NCI-H146 treated with DMSO at 0.1 percent for 48 hours (cell line): ENCODE measurements at regions not wholly inside any gene's neighbourhood (a gene's known extent, or its start where the extent isn't known, plus 50 kb on each side); places are given as distances from the start of the nearest gene placed in this dataset.
A peak's percentile ranks its signal among the peaks of the same experiment; 100 is the strongest.

Source experiments
- DNase-seq: peaks from one replicate; lab custom pipeline; 2025; ENCODE audit not compliant: unreplicated experiment; lab: John Stamatoyannopoulos, UW

- no peak for DNase-seq
Observed at GRCh38 chr17:34826332-34826731, 134.9 kb downstream of the CCT6B start.

DNA sequence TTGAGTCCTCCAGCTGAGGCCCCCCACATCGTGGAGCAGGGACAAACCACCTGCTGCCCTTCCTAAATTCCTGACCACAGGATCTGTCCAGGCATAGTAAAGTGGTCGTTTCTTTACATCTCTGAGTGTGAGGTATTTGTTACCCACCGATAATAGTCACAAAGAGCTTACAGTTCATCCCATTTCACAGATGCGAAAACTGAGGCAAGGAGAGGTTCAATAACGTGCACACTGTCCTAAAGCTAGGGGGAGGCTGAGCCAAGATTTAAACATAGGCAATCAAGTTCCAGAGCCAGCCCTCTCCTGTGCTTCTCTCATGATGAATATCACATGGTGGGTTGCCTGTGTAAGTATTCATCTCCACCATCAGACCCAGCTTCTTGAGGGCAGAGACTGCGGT is 135.4 kb downstream of the CCT6B start:
- no peak for DNase-seq

GRCh38 chr17:34825102-34825501 is 136.2 kb downstream of the CCT6B start:
- DNase-seq, result no peak

- no peak for DNase-seq
Observed at GRCh38 chr17:34823023-34823422, 138.2 kb downstream of the CCT6B start.

GRCh38 chr17:34822007-34822739 is 139.1 kb downstream of the CCT6B start:
- DNase-seq, result no peak

GRCh38 chr17:34820922-34821321 is 140.3 kb downstream of the CCT6B start:
- DNase-seq, result no peak

- DNase-seq, result no peak
Observed at GRCh38 chr17:34820248-34820801, 140.9 kb downstream of the CCT6B start.

DNA sequence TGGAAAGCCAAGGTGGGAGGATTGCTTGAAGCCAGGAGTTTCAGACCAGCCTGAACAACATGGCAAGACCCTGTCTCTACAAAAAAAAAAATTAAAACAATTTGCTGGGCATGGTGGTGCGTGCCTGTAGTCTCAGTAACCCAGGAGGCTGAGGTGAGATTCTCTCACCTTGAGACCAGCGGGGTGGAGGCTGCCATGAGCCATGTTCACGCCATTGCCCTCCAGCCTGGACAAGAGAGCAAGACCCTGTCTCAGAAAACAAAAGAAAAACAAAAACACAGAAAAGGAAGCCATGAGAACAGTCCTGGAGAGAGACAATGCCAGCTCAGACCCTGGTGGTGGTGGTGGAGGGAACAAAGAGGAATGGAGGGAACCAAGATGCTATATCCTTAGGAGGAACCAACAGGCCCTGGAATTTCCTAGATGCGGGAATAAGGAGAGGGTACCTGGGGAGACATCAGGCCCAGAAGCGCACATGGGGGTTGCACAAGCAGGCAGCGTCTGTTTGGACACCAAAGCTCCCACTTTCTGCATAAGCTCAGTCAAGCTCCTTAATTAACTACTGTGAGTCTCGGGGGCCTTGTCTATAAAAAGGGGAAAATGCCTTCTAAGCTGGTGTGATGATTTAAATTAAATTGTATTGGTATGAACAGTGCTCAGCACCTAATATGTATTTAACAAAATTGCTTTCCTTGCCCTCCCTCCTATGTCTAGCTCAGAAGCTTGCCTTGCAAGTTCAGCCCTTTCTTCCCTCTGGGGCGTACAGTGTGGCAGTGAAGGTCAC is 143.8 kb downstream of the CCT6B start:
- DNase-seq, result no peak

DNA sequence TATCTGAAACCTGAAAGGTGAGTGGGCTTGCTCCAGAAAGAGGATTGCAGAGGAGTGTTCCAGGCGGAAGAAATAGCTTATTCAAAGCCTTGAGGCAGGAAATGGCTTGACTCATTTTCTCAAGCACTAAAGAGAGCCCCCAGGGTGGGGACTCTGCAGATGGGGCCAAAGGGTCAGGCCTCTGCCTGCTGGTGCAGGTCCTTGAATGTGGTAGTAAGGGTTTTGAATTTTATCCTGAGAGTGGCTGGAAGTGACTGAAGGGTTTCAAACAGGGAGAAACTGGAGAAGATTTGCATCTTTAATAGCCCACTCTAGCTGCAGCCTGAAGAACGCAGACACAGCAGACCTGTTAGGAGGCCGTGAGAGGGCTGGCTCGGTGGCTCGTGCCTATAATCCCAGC is 144.4 kb downstream of the CCT6B start:
- no peak for DNase-seq

- DNase-seq, result no peak
Observed at GRCh38 chr17:34813290-34813689, 148.0 kb downstream of the CCT6B start.

GRCh38 chr17:34811561-34811960 is 149.7 kb downstream of the CCT6B start:
- no peak for DNase-seq

- DNase-seq, result no peak
Observed at GRCh38 chr17:34800661-34801060, 160.6 kb downstream of the CCT6B start.

- DNase-seq, result no peak
Observed at GRCh38 chr17:34799751-34800150, 161.5 kb downstream of the CCT6B start.

GRCh38 chr17:34798581-34798980 is 162.7 kb downstream of the CCT6B start:
- peak; percentile 28 for DNase-seq

GRCh38 chr17:34797720-34798119 is 163.5 kb downstream of the CCT6B start:
- DNase-seq, result no peak

GRCh38 chr17:34793231-34793908 is 167.9 kb downstream of the CCT6B start:
- no peak for DNase-seq

- DNase-seq, result no peak
Observed at GRCh38 chr17:34788696-34789095, 172.6 kb downstream of the CCT6B start.

- no peak for DNase-seq
Observed at GRCh38 chr17:34784526-34784925, 176.7 kb downstream of the CCT6B start.

- no peak for DNase-seq
Observed at GRCh38 chr17:34782271-34782670, 179.0 kb downstream of the CCT6B start.

DNA sequence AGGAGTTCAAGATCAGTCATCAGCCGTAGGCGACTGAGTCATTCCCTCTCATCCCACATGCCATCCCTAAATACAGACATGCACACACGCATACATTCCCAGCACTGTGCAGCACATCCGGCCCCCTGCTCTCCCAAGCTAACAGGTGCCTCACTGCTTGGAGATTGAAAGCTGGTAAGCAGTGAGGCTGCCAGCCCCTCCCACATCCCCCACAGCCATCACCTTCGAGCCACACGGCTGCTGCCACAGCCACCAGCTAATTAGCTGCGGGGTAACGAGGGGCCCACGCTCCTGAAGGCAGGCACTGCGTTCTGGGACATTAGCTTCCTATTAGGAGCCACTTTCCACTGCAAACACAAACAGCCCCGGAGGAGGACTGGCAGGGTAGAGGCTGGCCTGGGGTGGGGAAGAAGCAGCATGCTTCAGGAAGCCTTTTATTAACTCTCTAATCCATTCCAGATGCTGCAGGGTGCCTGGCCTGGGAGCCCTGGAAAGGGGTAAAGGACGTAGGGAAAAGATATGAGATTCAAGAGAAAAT is 179.6 kb downstream of the CCT6B start:
- no peak for DNase-seq

DNA sequence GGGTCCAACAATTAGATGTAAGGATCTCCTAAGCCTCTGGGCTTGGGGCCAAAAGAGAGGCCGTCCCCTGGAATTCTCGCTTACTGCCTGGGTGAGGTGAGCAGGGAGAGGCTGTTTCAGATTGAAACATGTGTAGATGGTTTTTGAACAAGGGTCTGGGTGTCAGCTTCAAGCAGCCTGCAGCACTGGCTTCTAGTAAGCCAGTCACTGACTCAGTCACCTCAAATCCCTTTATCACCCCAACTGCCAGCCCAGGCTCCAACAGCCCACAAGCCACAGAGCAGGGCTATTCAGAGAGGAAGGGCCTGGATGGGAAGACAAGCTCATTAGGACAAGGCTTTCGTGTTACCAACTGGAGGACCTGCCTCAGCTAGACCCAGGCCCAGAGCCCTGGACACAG is 180.2 kb downstream of the CCT6B start:
- no peak for DNase-seq
